SK-N-SH (cell line): ENCODE measurements at regions not wholly inside any gene's neighbourhood (a gene's known extent, or its start where the extent isn't known, plus 50 kb on each side); places are given as distances from the start of the nearest gene placed in this dataset.

ENCODE experiments used
- CTCF ChIP-seq: fragments of 200-600 bp; sonication (generic); IDR thresholded peaks from 2 replicates; pipeline ENCODE4 v1.6.1; 2017; ENCODE audit warnings: antibody characterized with exemption, mild to moderate bottlenecking, moderate library complexity
- EP300 ChIP-seq, 2 experiments: IDR thresholded peaks; 2 replicates each; pipeline versions ENCODE4 v1.4.0 to v1.6.1; 2012; ENCODE audit warnings: borderline replicate concordance in 1 of 2, low read depth in 1 of 2, low read length in 1 of 2
- EZH2phosphoT487 ChIP-seq: fragments of 200-600 bp; sonication (generic); IDR thresholded peaks from 2 replicates; pipeline ENCODE4 v1.6.1; 2017; ENCODE audit warnings: low read depth, mixed run types, mild to moderate bottlenecking, antibody characterized with exemption, moderate library complexity, borderline replicate concordance
- JUND ChIP-seq: IDR thresholded peaks from 2 replicates; pipeline ENCODE4 v1.4.0; 2012
- MXI1 ChIP-seq: IDR thresholded peaks from 2 replicates; pipeline ENCODE4 v1.6.1; 2012; ENCODE audit warnings: mild to moderate bottlenecking, low read depth, low read length, improper control_type of control experiment
- RAD21 ChIP-seq: IDR thresholded peaks from 2 replicates; pipeline ENCODE4 v1.6.1; 2012; ENCODE audit warnings: mild to moderate bottlenecking, low read length
- RFX5 ChIP-seq: IDR thresholded peaks from 2 replicates; pipeline ENCODE4 v1.6.1; 2012; ENCODE audit warnings: mild to moderate bottlenecking, improper control_type of control experiment, low read length
- SMC3 ChIP-seq: IDR thresholded peaks from 2 replicates; pipeline ENCODE4 v1.6.1; 2012; ENCODE audit warnings: low read depth, low read length, improper control_type of control experiment
- TF ChIP-seq, protein P1 (sequence below): IDR thresholded peaks from 2 replicates; pipeline ENCODE4 v1.4.0; 2012; ENCODE audit warnings: low read depth

GRCh38 chr16:16923479-16923878 lies 544.5 kb downstream of the NPIPA7 start:
- no peak for TF ChIP-seq CTCF
- TF ChIP-seq RFX5, result no peak
- no peak for TF ChIP-seq EP300 (IDR thresholded peaks at IDR 0.05; ENCODE audit: borderline replicate concordance in 1 of 2, low read depth in 1 of 2, low read length in 1 of 2)
- TF ChIP-seq MXI1, result no peak
- no peak for TF ChIP-seq EZH2phosphoT487
- TF ChIP-seq SMC3, result no peak
- TF ChIP-seq JUND, result no peak
- no peak for TF ChIP-seq RAD21
- TF ChIP-seq, protein P1, sequence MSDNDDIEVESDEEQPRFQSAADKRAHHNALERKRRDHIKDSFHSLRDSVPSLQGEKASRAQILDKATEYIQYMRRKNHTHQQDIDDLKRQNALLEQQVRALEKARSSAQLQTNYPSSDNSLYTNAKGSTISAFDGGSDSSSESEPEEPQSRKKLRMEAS, result no peak
